GM18870 (cell line): ENCODE measurements at regions not wholly inside any gene's neighbourhood (a gene's known extent, or its start where the extent isn't known, plus 50 kb on each side); places are given as distances from the start of the nearest gene placed in this dataset.

Source experiments
- ATAC-seq: cut with Tn5 transposase; IDR thresholded peaks from one replicate; pipeline ENCODE4 v1.9.1; 2021; ENCODE audit warnings: moderate library complexity; ENCODE audit not compliant: unreplicated experiment

DNA sequence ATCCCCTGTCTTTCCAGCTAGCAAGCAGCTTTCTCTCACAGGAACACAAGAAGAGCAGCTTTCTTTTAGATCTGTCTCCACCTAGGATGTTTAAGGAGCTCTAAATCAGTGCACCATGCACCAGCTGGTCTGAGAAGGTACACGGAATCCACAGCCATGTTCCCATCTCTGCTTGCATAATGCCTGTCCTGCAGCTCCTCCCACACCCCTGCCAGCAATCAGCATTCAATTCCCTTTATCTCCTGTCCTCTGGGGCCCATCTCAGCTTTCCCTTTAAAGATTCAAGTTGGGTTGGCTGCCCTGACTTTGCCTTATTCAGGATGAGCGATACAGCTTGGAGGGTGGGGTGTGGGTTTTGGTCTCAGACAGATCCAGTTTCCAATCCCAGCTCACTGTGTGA is 826.3 kb downstream of the BCL11B start:
- no peak for ATAC-seq

DNA sequence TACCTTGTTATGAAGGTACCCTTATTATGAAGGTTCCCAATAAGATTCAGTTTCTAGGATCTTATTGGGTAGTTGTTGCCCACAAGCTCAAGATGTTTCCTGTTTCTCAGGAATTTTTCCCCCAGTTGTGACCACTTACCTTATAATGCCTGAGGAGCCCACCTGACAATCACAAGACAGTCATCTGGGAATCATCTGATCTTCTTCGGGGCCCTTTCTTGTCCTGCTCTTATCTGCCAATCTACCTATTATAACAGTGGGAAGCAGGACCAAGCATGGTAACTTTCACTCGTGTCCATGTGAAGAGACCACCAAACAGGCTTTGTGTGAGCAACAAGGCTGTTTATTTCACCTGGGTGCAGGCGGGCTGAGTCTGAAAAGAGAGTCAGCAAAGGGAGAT is 825.5 kb downstream of the BCL11B start:
- ATAC-seq: no peak

DNA sequence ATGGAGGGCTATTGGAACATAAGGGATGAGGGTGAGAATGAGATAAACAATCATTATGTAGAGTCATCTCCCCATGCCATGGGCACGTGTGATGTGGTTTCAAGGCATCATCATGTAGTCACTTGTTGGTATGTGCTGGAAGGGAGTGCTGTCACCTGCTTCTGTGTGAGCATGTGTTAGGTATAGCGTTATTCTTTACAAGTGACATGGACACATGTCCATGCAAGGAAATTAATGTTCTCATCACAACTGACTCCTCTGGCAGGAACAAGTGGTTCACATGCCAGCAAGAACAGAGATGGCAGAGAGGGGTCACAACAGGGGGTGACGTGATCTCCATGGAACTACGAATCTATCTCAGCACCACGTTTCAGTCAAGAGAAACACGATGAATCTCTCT is 815.8 kb downstream of the BCL11B start:
- ATAC-seq: no peak

DNA sequence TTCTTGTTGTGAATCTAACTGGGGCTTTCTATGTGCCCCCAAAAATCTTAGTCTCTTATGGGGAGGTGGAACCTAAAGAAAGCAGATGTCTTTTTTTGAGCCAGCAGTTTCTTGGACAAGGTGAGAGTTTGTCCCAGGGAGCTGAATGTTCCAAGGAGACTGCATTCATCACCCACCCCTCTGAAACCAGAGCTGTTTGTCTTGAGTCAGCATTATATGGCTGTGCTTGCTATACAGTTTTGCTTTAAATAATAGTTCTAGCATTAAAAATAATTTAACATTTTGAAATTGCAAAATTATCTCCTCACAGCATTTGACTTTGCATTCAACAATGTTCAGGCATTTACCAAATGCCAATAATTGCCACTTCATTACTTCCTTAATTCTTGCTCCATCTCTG is 813.3 kb downstream of the BCL11B start:
- no peak for ATAC-seq

DNA sequence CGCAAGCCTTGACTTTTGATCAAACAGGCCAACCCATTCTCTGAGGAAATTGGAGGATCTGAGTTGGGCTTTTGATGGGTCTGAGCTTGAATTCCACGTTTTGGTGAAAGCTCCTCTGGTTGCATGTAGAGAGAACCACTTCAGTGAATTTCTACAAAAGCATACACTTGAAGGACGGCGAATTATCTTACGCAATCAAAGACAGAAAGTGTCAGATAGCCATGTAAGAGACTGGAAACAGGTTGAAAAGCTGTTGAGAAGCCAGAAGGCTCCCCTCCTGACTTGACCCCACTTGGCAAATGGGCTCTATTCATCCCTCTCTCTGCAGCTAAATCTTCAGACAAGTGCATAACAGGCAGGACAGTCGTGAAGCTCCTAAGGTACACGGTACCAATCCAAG is 809.1 kb downstream of the BCL11B start:
- no peak for ATAC-seq

DNA sequence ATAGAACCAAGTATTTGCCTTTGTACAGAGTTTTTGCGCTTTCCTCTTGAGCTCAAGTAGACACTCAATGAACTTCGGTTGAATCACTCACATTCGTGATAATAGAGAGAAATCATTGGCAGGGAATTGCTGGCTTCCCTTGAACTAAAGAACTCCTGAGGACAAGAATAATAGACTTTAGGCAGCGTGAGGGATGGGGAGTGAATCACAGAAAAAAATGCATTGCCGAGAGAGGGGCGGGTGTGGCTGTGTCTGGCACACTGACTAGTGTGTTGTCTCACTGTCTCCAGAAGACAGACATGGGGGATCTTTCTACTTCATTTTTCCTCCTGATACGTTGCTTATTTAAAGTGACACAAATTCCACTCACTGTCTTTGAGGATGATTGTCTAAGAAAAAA is 805.2 kb downstream of the BCL11B start:
- ATAC-seq: no peak

DNA sequence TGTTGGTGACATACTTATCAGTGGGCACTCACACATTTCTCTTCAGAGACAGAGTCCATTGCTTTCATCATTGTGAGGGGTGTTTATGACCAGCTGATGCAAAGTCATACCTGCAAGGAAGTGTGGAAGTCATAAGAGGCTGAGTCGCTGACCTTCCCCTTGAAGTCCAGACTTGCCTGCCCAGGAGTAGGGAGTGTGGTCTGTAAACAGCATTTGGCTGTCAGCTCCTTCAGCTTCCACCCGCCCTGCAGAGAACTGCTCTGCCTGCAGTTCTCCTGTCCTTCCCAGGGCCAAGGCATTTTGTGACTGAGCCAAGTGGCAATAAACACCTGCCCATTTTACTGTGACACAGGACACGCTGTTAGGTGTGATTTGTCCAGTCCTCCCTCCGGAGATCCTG is 801.3 kb downstream of the BCL11B start:
- ATAC-seq: no peak

DNA sequence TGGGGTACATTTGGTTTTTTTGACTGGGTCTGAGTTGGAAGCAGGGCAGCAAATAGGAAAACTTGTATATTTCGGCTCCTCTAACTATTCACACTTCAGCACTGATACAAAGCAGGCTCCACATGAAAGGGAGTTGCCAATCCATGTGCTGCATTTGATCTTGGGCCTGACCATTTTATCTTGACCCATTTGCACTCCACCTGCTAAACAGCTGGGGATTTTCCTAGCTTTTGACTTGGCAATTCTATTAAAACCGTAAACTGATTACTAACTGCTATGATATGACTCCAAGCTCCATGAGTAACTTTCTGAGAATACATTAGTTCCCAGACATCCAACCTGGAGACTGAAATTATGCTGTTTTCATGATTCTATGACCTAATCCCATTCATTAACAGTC is 797.1 kb downstream of the BCL11B start:
- no peak for ATAC-seq

DNA sequence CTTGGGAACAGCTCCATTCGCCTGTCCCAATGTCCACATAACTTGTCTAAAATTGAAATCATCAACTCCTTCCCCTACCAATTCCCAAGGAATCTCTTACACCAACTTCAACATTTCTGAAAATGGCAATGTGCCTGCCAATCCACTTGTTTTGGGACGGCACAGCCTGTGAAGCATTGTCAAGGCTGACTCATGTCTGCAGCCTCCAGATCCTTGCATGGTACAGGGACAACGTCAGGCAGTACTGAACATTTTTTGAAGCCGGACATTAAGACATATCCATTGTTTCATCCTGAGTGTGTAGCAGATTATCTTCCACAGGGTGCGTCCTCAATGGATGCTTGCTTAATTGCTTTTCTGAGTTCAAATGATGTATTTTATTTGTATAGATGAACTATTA is 794.1 kb downstream of the BCL11B start:
- ATAC-seq: no peak

DNA sequence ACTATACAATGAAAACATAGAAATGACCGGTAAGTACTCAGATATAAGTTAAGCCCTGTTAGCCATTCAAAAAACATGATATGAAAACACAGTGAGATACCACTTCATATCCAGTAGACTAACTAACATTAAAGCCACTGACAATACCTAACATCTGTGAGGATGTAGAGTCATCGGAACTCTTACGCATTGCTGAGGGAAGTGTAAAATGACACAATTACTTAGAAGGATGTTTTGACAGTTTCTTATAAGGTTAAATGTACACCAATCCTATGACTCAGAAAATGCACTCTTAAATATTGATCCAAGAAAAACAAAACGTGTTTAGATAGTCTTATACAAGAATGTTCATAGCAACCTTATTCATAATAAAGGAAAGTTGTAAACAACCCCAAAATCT is 782.9 kb downstream of the BCL11B start:
- ATAC-seq: no peak

DNA sequence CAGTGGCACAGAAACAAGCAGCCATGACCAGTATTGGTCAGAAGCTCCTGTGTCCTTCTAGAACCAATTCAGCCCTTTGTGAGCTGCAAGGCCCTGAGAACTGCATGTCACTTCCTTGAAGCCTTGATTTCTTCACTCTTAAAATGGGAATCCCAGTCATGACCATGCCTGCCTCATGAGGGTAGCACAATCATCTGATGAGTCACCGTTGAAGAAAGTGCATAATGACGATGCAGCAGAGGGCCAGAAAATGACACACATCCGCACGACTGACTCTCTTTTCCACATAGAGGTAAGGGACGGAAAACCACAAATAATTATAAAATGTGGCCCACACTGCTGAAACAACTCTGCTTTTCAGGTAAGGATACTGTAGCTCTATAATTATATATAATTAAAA is 777.4 kb downstream of the BCL11B start:
- ATAC-seq: no peak

DNA sequence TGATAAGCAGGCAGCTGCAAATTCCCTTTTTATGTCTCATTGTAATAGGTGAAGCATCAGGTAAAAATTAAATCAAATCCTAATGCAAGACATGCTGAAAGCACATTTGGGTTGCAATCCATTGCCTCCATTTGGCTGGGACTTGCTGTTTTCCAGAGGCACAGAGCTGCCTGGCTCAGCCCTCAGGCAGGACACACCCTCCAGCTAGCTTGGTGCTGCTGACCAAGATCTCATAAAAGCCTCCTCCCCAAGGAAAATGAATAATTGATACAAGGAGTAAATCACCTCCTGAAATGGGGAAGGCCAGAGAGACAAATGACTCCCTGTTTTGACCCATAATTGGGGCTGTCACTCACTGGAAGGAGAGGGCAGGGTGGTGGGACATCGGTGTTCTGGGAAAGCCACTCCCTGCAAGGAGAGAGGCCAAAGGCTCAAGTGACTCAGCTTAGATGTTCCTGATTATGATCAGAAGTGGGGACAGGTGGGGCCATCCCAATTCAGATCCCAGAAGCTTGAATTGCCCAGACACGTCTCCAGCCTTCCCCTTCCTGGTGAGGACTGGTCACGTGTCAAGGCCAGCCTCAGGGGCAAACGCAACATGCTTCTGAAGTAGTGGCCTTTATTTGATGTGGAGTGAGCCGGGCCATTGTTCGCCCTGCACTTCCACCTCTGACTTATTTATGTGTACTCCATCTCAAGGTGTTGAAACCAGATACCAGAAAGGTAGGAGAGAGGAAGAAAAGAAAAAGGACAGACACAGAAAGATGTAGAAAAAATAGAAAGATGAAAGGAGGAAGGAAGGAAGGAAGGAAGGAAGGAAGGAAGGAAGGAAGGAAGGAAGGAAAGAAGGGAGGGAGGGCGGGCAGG is 773.7 kb downstream of the BCL11B start:
- no peak for ATAC-seq

DNA sequence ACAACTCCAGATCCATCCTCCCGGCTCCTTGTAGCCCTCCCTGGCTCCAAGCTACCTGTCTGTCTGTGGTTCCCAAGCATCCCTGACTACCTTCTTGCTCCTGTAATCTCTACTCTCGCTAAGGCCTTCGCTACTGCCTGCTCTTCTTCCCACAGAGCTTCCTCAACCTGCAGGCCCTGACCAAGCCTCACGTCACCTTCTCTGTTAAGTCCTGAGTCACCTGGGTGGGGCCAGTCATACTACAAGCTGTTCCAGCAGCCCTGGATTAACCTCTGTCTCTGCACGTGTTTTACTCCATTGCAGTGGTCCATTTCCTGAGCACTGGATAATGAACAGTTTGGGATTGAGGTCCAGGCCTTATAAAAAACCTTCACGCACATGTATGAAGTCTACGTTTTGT is 770.7 kb downstream of the BCL11B start:
- no peak for ATAC-seq

DNA sequence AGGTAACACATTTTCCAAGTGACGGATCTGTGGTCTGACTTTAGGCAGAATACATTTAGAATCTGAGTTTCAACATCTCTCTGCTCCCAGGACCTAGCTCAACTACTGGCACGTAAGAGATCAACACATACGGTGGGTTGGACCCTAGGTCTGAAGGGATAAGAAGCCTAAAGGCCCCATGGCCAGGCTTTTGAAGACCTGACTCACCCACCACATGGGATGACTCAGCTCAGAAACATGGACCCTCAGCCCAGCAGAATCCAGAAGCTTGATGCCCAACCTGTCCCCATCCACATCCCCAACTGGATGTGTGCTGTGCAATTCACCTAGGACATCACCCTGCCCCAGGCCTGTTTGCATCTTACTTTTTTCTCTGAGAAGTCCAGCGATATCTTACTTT is 770.2 kb downstream of the BCL11B start:
- ATAC-seq: no peak

DNA sequence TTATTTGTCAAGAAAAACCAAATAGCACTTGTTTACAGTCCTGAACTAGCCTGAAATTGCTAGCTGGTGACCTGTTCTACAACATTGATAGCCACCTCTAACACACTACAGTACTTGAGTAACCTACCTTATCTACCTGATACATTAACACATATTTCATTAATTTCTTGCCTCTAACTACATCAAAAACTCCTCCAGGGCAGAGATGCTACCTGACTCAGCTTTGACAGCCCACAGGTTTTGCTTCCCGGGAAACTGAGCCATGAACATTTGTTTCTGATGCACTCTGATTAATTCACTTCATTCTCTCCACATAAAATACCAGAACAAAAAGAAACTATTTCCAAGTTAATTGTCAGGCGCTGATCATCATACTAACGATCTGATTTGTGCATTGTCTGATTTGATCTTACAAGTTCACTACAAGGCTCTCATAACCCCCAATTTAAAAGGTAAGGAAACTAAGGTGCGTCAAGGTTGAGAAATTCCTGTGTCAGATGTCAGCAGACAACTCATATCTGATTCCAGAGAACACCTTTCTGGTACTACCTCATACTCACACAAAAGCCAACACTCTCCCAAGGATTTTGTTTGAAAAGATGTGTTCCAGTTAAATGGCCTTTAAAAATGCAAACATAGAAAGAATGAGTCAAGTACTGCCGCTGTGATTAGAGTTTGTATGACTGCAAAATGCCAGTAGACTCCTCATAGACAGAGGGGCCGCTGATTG is 768.7 kb downstream of the BCL11B start:
- no peak for ATAC-seq

DNA sequence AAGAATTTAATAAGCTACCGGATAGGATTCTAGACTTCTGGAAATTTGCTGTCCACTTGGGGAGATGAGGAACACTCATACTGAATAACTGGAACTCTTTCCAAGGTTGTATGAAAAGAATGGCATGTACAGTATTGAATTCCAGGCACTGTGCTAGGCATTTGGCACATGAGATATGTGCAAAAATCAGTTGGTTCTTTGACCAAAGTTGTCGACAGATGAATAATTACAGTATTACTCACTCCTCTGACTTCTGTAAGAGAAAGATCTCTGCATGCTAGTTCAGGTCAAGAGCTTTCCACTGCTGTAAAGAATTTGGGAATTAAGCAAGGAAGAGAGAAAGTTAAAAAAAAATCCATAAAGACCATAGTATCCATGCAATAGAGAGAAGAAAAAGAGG is 764.7 kb downstream of the BCL11B start:
- no peak for ATAC-seq

DNA sequence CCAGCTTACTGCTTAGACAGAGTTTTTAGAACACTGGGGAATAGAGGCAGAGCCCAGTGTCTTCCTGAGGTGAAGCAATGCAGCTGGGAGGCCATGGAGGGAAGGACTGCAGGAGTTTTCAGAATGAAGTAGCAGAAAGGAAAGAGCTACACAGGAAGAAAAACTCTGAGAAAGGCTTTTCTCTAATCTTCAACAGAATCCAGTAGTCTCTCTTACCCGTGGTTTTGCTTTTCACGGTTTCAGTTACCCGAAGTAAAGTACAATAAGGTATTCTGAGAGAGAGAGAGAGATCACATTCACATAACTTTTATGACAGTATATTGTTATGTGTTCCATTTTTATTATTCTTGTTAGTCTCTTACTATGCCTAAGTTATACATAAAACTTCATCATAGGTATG is 761.6 kb downstream of the BCL11B start:
- ATAC-seq: no peak

DNA sequence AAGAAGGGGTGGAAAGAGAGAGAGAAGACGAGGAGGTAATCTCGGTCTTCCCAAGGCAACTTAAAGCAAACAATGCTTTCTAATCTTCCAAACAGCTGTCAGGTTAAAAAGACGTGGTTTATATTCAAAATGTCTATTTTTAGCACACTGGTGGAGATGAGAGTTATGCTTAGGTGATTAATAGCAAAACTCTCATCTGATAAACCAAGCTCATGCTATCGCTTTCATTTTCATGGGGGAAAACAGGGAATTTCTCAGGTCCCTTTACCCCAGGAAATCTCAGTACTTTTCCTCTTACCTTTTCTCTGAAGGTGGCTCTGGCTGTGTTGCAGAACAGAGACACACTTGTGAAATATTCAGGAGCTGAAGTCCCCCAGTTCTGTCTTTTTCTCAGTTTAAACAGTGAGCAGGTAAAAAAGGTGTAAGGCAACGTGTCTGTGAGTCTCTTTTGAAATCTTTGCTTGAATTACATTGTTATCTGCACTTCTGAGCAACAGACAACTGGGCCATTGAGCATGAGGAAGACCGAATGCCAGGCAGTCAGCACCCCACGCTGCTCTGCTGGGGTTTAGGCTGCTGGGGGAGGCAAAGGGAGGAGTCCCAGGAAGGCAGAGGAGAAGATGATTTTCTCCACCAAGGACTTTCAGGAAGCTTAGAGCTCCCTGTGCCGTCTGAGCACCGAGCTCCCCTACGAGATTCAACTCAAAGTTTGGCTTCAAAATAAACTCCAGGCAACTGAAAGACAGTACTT is 759.3 kb downstream of the BCL11B start:
- ATAC-seq: no peak

DNA sequence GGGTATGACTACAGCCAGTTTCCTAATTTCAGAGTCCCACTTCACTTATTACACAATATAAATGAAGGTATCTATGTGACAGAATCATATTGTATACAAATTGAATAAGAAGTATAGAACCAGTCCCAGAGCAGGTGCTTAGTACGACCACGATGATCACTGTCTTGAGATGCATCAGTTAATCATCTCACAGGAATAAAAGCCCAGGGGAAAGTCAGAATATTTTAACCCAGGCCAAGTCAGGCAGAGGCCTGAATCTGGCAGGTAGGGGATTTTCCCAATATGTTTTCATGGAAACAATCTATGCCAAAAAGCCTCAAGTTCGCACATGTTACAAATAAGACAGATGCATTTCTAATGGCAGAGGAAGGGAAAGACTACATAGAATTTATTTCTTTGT is 758.4 kb downstream of the BCL11B start:
- no peak for ATAC-seq

DNA sequence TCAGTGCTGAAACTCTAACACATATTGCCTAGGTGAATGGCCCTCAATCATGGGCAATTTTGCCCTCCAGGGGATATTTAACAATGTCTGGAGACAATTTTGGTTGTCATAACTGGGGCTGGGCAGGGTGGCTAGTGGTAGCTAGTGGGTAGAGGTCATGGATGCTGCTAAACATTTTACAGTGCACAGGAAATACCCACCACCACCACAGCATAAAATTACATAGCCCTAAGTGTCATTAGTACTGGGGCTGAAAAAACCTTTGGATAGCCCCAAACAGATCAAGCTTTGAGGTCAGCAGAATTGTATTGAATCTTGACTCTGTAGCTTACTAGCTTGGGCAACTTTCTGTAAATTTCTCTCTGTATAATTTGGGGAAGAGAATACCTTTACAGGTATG is 758.0 kb downstream of the BCL11B start:
- ATAC-seq: no peak

DNA sequence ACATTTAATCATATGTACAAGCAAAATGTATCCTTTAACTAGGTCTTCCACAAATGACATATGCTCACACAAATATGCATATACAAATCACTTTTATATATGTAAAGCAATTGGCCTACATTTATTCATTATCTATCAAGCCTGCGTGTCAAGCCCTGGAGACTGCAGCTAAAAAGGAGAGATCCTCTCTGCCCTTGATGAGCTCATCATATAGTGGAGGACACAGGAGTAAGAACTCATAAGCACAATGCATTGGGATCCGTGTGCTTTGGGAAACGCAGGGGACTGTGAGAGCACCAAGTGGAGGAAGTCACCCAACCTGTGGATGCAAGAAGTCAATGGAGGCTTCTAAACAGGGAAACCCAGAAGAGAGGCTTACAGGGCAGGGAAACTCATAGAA is 735.7 kb downstream of the BCL11B start:
- no peak for ATAC-seq

DNA sequence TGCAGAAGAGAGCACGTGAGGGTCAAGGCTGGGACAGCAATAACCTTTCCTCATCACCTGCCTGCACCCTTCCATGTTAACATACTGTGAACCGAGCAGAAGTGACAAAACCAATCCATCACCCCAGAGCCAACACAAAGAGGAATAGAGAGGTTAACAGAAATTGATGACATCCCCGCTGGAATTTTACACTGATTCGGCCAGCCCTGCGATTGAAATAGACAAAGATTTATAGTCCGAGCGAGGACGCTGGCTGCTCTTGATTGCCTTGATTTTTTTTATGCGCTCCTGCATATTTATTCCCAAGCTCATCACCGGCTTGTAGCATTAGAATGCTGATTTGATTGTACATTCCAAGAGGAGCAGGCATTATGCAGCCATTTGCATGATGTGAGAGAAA is 729.7 kb downstream of the BCL11B start:
- no peak for ATAC-seq
